OCI-LY1 (cell line): ENCODE measurements at regions not wholly inside any gene's neighbourhood (a gene's known extent, or its start where the extent isn't known, plus 50 kb on each side); places are given as distances from the start of the nearest gene placed in this dataset.

ENCODE experiments used
- EZH2 ChIP-seq: fragments of 200-600 bp; sonication (generic), shearing (Covaris generic); IDR thresholded peaks from 2 replicates; pipeline ENCODE4 v1.8.0; 2017; ENCODE audit warnings: borderline replicate concordance, mixed run types, mild to moderate bottlenecking, antibody characterized with exemption, low read length, moderate library complexity, mixed read lengths
- TF ChIP-seq, protein P1 (sequence below): fragments of 200-600 bp; sonication (generic), shearing (Covaris generic); IDR thresholded peaks from 2 replicates; pipeline ENCODE4 v1.5.1; 2017; ENCODE audit warnings: mild to moderate bottlenecking, antibody characterized with exemption, low read length, moderate library complexity, mixed read lengths

GRCh38 chr14:61104358-61104757 is 123.3 kb downstream of the SLC38A6 start:
- TF ChIP-seq, protein P1, sequence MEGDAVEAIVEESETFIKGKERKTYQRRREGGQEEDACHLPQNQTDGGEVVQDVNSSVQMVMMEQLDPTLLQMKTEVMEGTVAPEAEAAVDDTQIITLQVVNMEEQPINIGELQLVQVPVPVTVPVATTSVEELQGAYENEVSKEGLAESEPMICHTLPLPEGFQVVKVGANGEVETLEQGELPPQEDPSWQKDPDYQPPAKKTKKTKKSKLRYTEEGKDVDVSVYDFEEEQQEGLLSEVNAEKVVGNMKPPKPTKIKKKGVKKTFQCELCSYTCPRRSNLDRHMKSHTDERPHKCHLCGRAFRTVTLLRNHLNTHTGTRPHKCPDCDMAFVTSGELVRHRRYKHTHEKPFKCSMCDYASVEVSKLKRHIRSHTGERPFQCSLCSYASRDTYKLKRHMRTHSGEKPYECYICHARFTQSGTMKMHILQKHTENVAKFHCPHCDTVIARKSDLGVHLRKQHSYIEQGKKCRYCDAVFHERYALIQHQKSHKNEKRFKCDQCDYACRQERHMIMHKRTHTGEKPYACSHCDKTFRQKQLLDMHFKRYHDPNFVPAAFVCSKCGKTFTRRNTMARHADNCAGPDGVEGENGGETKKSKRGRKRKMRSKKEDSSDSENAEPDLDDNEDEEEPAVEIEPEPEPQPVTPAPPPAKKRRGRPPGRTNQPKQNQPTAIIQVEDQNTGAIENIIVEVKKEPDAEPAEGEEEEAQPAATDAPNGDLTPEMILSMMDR, result no peak
- no peak for TF ChIP-seq EZH2
